ENCODE measurements at regions not wholly inside any gene's neighbourhood (a gene's known extent, or its start where the extent isn't known, plus 50 kb on each side); places are given as distances from the start of the nearest gene placed in this dataset.

DNA sequence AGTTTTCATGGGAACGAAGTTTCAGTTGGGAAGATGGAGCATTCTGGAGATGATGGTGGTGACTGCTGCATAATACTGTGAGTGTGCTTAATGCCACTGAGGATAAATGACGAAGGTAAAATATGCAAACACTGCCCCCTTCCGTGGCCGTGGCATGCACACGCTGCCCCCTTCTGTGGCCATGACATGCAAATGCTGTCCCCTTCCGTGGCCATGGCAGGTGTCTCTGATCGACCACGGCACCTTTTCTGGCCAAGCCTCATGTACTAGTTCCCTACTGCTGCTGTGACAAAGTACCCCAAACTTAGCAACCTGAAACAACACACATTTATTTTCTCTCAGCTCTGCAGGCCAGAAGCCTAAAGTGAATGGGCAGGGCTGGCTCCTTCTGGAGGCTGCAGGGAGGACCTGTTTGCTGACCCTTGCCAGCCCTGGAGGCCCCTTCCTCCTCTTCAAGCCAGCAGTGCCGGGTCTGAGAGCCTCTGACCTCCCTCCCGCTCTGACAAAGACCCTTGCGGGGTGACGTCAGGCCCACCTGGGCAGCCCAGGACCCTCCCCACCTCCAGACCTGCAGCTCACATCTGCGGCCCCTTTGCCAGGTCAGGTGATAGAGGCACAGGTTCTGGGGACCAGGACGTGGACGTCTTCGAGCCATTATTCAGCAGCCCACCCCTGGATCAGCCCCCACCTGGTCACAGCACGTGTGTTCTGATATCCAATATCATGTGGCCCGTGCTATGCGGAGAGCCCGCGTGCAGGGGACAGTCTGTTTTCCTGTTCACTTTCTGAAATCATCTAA is 82.0 kb downstream of the MICALL2 start:
- no peak for DNase-seq (ENCODE audit: low read depth in 2 of 2)

DNA sequence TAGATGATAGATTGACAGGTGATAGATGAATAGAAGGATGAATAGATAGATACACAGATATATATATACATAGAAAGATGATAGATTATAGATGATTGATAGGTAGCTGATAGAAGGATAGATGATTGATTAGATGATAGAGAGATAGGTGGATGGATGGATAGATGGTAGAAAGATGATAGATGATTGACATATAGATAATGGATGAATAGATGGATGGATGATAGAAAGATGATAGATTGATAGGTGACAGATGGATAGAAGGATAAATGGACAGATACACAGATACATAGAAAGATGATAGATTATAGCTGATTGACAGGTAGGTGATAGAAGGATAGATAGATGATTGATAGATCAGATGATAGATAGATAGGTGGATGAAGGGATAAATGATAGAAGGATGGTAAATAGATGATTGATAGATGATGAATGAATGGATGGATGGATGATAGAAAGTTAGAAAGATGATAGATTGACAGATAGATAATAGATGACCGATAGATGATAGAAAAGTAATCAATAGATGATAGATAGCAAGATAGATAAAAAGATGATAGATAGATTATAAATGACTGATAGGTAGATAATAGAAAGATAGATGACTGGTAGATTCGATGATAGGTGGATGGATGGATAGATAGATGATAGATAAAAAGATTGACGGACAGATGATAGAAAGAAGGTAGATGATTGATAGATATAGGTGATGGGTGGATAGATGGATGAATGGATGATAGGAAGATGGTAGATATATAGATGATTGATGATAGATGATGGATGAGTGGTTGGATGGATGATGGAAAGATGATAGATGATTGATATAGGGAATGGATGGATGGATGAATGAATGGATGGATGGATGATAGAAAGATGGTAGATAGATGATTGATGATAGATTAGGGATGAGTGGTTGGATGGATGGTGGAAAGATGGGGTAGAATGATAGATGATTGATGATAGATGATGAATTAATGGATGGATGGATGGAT is 80.4 kb downstream of the MICALL2 start:
- DNase-seq (ENCODE audit: low read depth in 2 of 2) = no peak

DNA sequence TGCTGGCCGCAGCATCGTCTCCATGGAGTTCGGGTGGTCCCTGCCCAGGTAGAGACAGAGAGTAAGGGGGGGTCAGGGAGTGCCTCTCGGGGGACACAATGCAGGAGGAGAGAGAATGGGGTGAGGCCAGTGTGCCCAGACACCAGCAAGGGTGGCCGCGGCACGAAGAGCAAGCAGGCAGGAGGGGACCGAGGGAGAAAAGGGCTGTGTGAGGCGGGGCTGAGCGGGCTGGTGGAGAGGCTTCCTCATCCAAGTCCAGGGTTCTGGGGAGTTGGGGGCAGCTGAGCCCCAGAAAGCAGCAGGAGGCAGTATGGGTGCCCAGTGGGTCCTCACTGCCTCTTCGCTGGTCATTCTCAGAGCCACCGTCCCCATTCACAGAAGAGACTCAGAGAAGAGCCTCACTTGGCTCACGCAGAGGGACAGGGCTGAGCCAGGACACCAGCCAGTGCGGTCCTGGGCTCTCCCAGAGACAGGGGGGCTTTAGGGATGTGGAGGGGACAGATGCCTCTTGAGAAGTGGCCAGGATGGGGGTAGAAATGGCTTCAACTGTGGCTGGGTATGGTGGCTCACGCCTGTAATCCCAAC is 78.9 kb downstream of the MICALL2 start:
- no peak for DNase-seq (ENCODE audit: low read depth in 2 of 2)

GRCh38 chr7:1380821-1381580 is 78.3 kb downstream of the MICALL2 start:
- DNase-seq (ENCODE audit: low read depth in 2 of 2) = no peak

GRCh38 chr7:1382553-1383397 is 76.5 kb downstream of the MICALL2 start:
- DNase-seq (ENCODE audit: low read depth in 2 of 2) = no peak

GRCh38 chr7:1383398-1384112 is 75.7 kb downstream of the MICALL2 start:
- DNase-seq (ENCODE audit: low read depth in 2 of 2) = no peak

DNA sequence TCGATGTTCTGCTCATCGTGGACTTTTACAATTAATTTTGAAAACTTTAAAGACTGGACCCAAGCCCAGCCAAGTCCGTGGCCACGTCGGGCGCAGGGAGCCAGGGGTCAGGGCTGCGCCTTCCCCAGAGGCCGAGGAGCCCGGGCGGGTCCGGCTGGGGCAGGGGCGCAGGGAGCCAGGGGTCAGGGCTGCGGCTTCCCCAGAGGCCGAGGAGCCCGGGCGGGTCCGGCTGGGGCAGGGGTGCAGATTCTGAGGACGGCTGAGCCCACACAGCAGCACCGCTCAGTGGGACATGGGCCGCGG is 75.2 kb downstream of the MICALL2 start:
- DNase-seq (ENCODE audit: low read depth in 2 of 2) = no peak

All from stimulated activated CD4-positive, alpha-beta T cell treated with anti-CD3 and anti-CD28 coated beads, Interleukin-15, amount 100 ng/mL, for 48 hours (primary cell).